Prostate gland (tissue), 2 donors: ENCODE measurements at regions not wholly inside any gene's neighbourhood (a gene's known extent, or its start where the extent isn't known, plus 50 kb on each side); places are given as distances from the start of the nearest gene placed in this dataset.

Experiments
- POLR2A ChIP-seq: fragments of 450-650 bp; IDR thresholded peaks from one replicate; pipeline ENCODE4 v1.6.1; 2016; ENCODE audit warnings: antibody characterized with exemption, mild to moderate bottlenecking
- POLR2AphosphoS5 ChIP-seq: sonication (generic); formaldehyde crosslinking; IDR thresholded peaks from one replicate; pipeline ENCODE4 v1.6.1; 2017; ENCODE audit warnings: antibody characterized with exemption
- TF ChIP-seq, protein P1 (sequence below), 4 experiments: fragments of 200-600 bp in 2 of 4; fragments of 450-650 bp in 2 of 4; sonication (generic) in 2 of 4; IDR thresholded peaks; 1 replicate in 3 of 4; 2 replicates in 1 of 4; pipeline ENCODE4 v1.5.1; 2016 to 2019; ENCODE audit warnings: antibody characterized with exemption in 4 of 4, mild to moderate bottlenecking in 2 of 4, moderate library complexity in 2 of 4

GRCh38 chr3:23676093-23676492 lies 129.7 kb upstream of the UBE2E1 start:
- TF ChIP-seq, protein P1, sequence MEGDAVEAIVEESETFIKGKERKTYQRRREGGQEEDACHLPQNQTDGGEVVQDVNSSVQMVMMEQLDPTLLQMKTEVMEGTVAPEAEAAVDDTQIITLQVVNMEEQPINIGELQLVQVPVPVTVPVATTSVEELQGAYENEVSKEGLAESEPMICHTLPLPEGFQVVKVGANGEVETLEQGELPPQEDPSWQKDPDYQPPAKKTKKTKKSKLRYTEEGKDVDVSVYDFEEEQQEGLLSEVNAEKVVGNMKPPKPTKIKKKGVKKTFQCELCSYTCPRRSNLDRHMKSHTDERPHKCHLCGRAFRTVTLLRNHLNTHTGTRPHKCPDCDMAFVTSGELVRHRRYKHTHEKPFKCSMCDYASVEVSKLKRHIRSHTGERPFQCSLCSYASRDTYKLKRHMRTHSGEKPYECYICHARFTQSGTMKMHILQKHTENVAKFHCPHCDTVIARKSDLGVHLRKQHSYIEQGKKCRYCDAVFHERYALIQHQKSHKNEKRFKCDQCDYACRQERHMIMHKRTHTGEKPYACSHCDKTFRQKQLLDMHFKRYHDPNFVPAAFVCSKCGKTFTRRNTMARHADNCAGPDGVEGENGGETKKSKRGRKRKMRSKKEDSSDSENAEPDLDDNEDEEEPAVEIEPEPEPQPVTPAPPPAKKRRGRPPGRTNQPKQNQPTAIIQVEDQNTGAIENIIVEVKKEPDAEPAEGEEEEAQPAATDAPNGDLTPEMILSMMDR (IDR thresholded peaks at IDR 0.05) = no peak
- no peak for TF ChIP-seq POLR2A
- TF ChIP-seq POLR2AphosphoS5 = no peak
